ENCODE measurements at regions not wholly inside any gene's neighbourhood (a gene's known extent, or its start where the extent isn't known, plus 50 kb on each side); places are given as distances from the start of the nearest gene placed in this dataset.
A peak's percentile ranks its signal among the peaks of the same experiment; 100 is the strongest.

DNA sequence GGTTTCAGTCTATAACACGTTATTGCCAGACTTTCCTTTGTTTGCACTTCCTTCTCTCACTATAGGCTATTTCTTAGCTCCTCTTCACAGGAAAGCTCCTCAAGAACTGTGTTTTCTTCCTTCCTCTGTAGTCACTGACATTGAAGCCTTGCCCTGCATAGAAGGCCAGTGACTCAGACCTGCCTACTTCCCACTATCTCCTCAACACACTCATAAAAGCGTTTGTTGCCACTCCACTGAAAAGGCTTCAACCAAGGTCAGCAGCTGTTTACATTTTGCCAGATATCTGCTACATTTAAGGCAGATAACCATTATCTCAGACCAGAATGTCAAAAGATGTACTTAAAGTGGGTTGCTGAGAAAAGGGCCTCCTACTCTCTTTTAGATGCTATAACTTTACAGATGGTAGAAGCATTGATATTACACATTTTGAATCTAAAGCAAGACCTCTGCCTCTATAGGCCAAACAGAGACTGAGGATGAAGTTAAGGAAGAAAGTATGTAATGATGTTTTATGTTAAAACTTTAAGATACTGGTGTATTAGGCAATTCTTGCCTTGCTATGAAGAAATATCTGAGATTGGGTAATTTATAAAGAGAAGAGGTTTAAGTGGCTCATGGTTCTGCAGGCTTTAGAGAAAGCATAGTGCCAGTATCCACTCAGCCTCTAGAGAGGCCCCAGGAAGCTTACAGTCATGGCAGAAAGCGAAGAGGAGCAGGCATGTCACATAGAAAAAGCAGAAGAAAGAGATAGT is 233.3 kb upstream of the FLRT2 start:
- 58 to 59% methylated on average over 3 of the region's 3 CpGs for WGBS, 2 donors
- no peak overlapping the region for H3K27ac ChIP-seq
- H3K9me3 ChIP-seq, result no peaks in the 10 kb centered on the region
- no peak overlapping the region for H3K4me3 ChIP-seq
- TF ChIP-seq CTCF (IDR thresholded peaks at IDR 0.05), result no peak
- intact Hi-C loops (cut with DNase I), result no loop called here
- DNase-seq (no peak), FAIRE-seq (no peak), ATAC-seq (peak in 2 of 4 donors; percentile 77 to 79)
- H3K36me3 ChIP-seq, result no peaks in the 10 kb centered on the region
- H3K4me1 ChIP-seq, result no peaks in the 10 kb centered on the region
- no peaks in the 10 kb centered on the region for H3K27me3 ChIP-seq

- no peak for TF ChIP-seq CTCF (IDR thresholded peaks at IDR 0.05)
- intact Hi-C loops (cut with DNase I), result loop anchor here in 1 of 3 donors (10.0 kb wide), 1 partner anchor 45 kb away; no protein-coding TSS in a partner anchor
- H3K4me1 ChIP-seq, result no peaks in the 10 kb centered on the region
- ATAC-seq (peak in 3 of 4 donors; percentile 75 to 94 (median 91)), FAIRE-seq (no peak), DNase-seq (peak in 2 of 6 donors; percentile 8 to 9)
- 19 to 23% methylated on average over 1 of the region's 1 CpG for WGBS, 2 donors
- H3K27ac ChIP-seq, result no peak overlapping the region
- no peaks in the 10 kb centered on the region for H3K27me3 ChIP-seq
- H3K9me3 ChIP-seq, result no peaks in the 10 kb centered on the region
- H3K36me3 ChIP-seq, result no peaks in the 10 kb centered on the region
- H3K4me3 ChIP-seq, result no peak overlapping the region
Observed at GRCh38 chr14:85300107-85300506, 229.8 kb upstream of the FLRT2 start.

- intact Hi-C loops (cut with DNase I), result loop anchor here in 1 of 3 donors (10.0 kb wide), 1 partner anchor 47 kb away; no protein-coding TSS in a partner anchor
Observed at GRCh38 chr14:85301506-85301905, 228.4 kb upstream of the FLRT2 start.

GRCh38 chr14:85306024-85306423 is 223.9 kb upstream of the FLRT2 start:
- no peaks in the 10 kb centered on the region for H3K4me1 ChIP-seq
- TF ChIP-seq CTCF (IDR thresholded peaks at IDR 0.05), result no peak
- H3K27ac ChIP-seq, result no peak overlapping the region
- no peak for ATAC-seq
- no peak overlapping the region for H3K4me3 ChIP-seq
- intact Hi-C loops (cut with DNase I), result loop anchor here in 1 of 3 donors (10.0 kb wide), 1 partner anchor 51 kb away; no protein-coding TSS in a partner anchor
- no peaks in the 10 kb centered on the region for H3K36me3 ChIP-seq
- no peak for FAIRE-seq
- no peaks in the 10 kb centered on the region for H3K9me3 ChIP-seq
- H3K27me3 ChIP-seq, result no peaks in the 10 kb centered on the region
- no peak for DNase-seq
- WGBS, 2 donors, result 85 to 91% methylated on average over 3 of the region's 3 CpGs

More at GRCh38 chr14:85301506-85301905, 228.4 kb upstream of the FLRT2 start:
- WGBS, 2 donors, result 62 to 65% methylated on average over 4 of the region's 4 CpGs
- FAIRE-seq, result no peak
- Histone ChIP-seq H3K36me3 (no peaks in the 10 kb centered on the region), H3K9me3 (no peaks in the 10 kb centered on the region), H3K27me3 (no peaks in the 10 kb centered on the region), H3K4me1 (no peaks in the 10 kb centered on the region), H3K4me3 (no peak overlapping the region), H3K27ac (no peak overlapping the region)
- no peak for DNase-seq
- ATAC-seq, result no peak
- no peak for TF ChIP-seq CTCF (IDR thresholded peaks at IDR 0.05)
